Endothelial cell of umbilical vein (primary cell): ENCODE measurements at regions not wholly inside any gene's neighbourhood (a gene's known extent, or its start where the extent isn't known, plus 50 kb on each side); places are given as distances from the start of the nearest gene placed in this dataset.

ENCODE experiments used
- BruUV-seq: library from RNA; stranded (reverse); fragments of 400-500 nt; replicated peaks from 2 replicates; lab custom pipeline; 2021; lab: Mats Ljungman, UMichigan
- CTCF ChIA-PET: fragments of 300-600, 350-600 bp; sonication (Branson Sonifier 250); formaldehyde crosslinking; loops from one replicate; lab custom pipeline; 2021; ENCODE audit warnings: antibody characterized with exemption, inconsistent platforms; lab: Charles Lee
- POLR2A ChIA-PET: fragments of 300-600, 350-600 bp; sonication (Branson Sonifier 250); formaldehyde crosslinking; loops from one replicate; lab custom pipeline; 2021; ENCODE audit warnings: antibody characterized with exemption, inconsistent platforms; lab: Charles Lee
- DNase-seq: peaks from one replicate; pipeline ENCODE4 v3.0.0-alpha.2; 2011; ENCODE audit warnings: low read depth, low spot score
- FAIRE-seq: peaks from 2 replicates; lab custom pipeline; 2011; peaks lifted over from hg19 to GRCh38; lab: Jason Lieb, UNC
- H2AFZ ChIP-seq: 2 replicates; pipeline ENCODE4 v1.6.0; 2012; ENCODE audit warnings: low read depth, low read length, control low read depth, inconsistent platforms
- H3K27ac ChIP-seq: 2 replicates; pipeline ENCODE4 v1.5.1; 2011; ENCODE audit warnings: low read depth, mild to moderate bottlenecking, control low read depth, low read length, moderate library complexity; ENCODE audit not compliant: insufficient read depth
- H3K27me3 ChIP-seq, 2 experiments: 2 replicates each; pipeline versions ENCODE4 v1.6.0 to v1.6.1; 2011; ENCODE audit warnings: low read length in 2 of 2, mixed read lengths in 1 of 2; ENCODE audit not compliant: control insufficient read depth in 2 of 2, insufficient read depth in 2 of 2
- H3K36me3 ChIP-seq, 2 experiments: 2 replicates in 1 of 2; 3 replicates in 1 of 2; pipeline ENCODE4 v1.5.1; 2011; ENCODE audit warnings: low read length in 2 of 2, mild to moderate bottlenecking in 1 of 2, moderate library complexity in 1 of 2; ENCODE audit not compliant: control insufficient read depth in 2 of 2, insufficient read depth in 2 of 2; ENCODE audit errors: extremely low read depth in 1 of 2
- H3K4me1 ChIP-seq: 3 replicates; pipeline ENCODE4 v1.5.1; 2011; ENCODE audit warnings: mild to moderate bottlenecking, low read length; ENCODE audit not compliant: control insufficient read depth, insufficient read depth; ENCODE audit errors: extremely low read depth
- H3K4me2 ChIP-seq: 2 replicates; pipeline ENCODE4 v1.6.1; 2011; ENCODE audit warnings: low read length, control low read depth, mixed read lengths; ENCODE audit not compliant: insufficient read depth
- H3K4me3 ChIP-seq, 3 experiments: fragments of 200-600 bp in 1 of 3; sonication (generic), shearing (Covaris generic) in 1 of 3; replicated peaks in 1 of 3; 2 replicates each; pipeline ENCODE4 v1.5.1; 2011 to 2016; ENCODE audit warnings: control low read depth in 3 of 3, low read length in 3 of 3, mild to moderate bottlenecking in 2 of 3, inconsistent platforms in 1 of 3, low read depth in 1 of 3, moderate library complexity in 1 of 3; ENCODE audit not compliant: insufficient read depth in 1 of 3
- H3K79me2 ChIP-seq: 2 replicates; pipeline ENCODE4 v1.6.0; 2012; ENCODE audit warnings: low read length, inconsistent platforms; ENCODE audit not compliant: control insufficient read depth, insufficient read depth
- H3K9ac ChIP-seq: replicated peaks from 2 replicates; pipeline ENCODE3; 2011; ENCODE audit warnings: low read length, control low read depth; ENCODE audit not compliant: insufficient read depth; ENCODE audit errors: extremely low read depth
- H3K9me1 ChIP-seq: replicated peaks from 3 replicates; pipeline ENCODE4 v1.6.0; 2011; ENCODE audit warnings: mild to moderate bottlenecking, low read length; ENCODE audit not compliant: control insufficient read depth, insufficient read depth; ENCODE audit errors: extremely low read depth
- H3K9me3 ChIP-seq: replicated peaks from 2 replicates; pipeline ENCODE4 v1.5.1; 2012; ENCODE audit warnings: low read length, inconsistent platforms; ENCODE audit not compliant: control insufficient read depth, insufficient read depth
- H4K20me1 ChIP-seq: replicated peaks from 2 replicates; pipeline ENCODE3; 2011; ENCODE audit warnings: mild to moderate bottlenecking, low read length; ENCODE audit not compliant: control insufficient read depth, insufficient read depth; ENCODE audit errors: extremely low read depth
- CTCF ChIP-seq, 2 donors: IDR thresholded peaks; 1 replicate in 1 of 2; 2 replicates in 1 of 2; pipeline ENCODE4 v1.5.1; 2011; ENCODE audit warnings: low read length in 2 of 2, mild to moderate bottlenecking in 2 of 2, moderate library complexity in 2 of 2, control low read depth in 1 of 2, inconsistent platforms in 1 of 2, low read depth in 1 of 2; ENCODE audit not compliant: insufficient read depth in 1 of 2; ENCODE audit errors: extremely low read depth in 1 of 2
- EZH2 ChIP-seq: IDR thresholded peaks from 2 replicates; pipeline ENCODE4 v1.6.1; 2012; ENCODE audit warnings: borderline replicate concordance, low read depth, mild to moderate bottlenecking, moderate library complexity, low read length, inconsistent platforms; ENCODE audit not compliant: severe bottlenecking
- FOS ChIP-seq: IDR thresholded peaks from 2 replicates; pipeline ENCODE4 v1.6.1; 2011; ENCODE audit warnings: mild to moderate bottlenecking, low read length, moderate library complexity, borderline replicate concordance; ENCODE audit not compliant: insufficient read depth
- GATA2 ChIP-seq: IDR thresholded peaks from 2 replicates; pipeline ENCODE4 v1.7.0; 2011; ENCODE audit warnings: low read depth, mild to moderate bottlenecking, moderate library complexity, mixed read lengths, low read length; ENCODE audit not compliant: insufficient read length, insufficient read depth
- JUN ChIP-seq: IDR thresholded peaks from 2 replicates; pipeline ENCODE4 v1.6.1; 2011; ENCODE audit warnings: borderline replicate concordance, low read depth; ENCODE audit not compliant: insufficient read length, insufficient read depth
- MYC ChIP-seq: IDR thresholded peaks from one replicate; pipeline ENCODE4 v1.6.1; 2011; ENCODE audit warnings: mild to moderate bottlenecking, low read depth, low read length
- POLR2A ChIP-seq: IDR thresholded peaks from 2 replicates; pipeline ENCODE4 v1.6.1; 2012; ENCODE audit warnings: low read depth, mild to moderate bottlenecking, control low read depth, low read length
- POLR2AphosphoS5 ChIP-seq: IDR thresholded peaks from 2 replicates; pipeline ENCODE4 v1.6.1; 2012; ENCODE audit warnings: low read depth, mild to moderate bottlenecking, control low read depth, low read length, moderate library complexity; ENCODE audit not compliant: insufficient read depth
- dilution Hi-C: fragments of 300-500 bp; cut with MboI; formaldehyde crosslinking; loops from one replicate; pipeline ENCODE4 v1.15.0; 2019; ENCODE audit warnings: low sequenced_read_pairs; ENCODE audit not compliant: extremely low pct_ligation_motif_present
- intact Hi-C: fragments of 100-400 bp; cut with micrococcal nuclease; formaldehyde crosslinking; loops from one replicate; pipeline ENCODE4 v1.10.0; 2022
- TF ChIP-seq, protein P1 (sequence below): IDR thresholded peaks from 2 replicates; pipeline ENCODE4 v1.6.1; 2011; ENCODE audit not compliant: insufficient read depth, insufficient read length

DNA sequence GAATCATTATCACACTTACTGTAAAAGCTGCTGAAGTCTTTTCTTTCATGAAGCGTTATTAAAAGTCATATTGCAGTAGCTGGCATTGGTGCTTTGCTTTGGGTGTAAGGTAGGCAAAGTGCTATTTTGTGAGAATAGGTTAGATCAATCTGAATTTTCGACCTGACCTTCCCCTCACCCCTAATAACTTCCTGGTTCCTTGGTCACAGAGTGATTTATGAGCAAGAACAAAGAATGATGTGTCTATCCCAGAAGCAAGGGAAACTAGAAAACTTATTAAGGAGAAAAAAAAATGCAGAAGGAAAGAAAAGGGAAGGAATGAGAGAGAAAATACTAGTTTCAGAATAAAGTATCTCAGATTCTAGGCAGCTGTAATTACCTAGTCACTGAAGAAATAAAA, 163.1 kb upstream of the MEIS1 start:
- intact Hi-C loops, result no loop called here
- Histone ChIP-seq H3K9me3 (no peaks in the 10 kb centered on the region), H3K79me2 (no peaks in the 10 kb centered on the region), H3K4me2 (no peak overlapping the region), H4K20me1 (no peaks in the 10 kb centered on the region), H3K9ac (no peak overlapping the region), H3K9me1 (no peaks in the 10 kb centered on the region), H3K4me3 (no peak overlapping the region), H3K4me1 (no peaks in the 10 kb centered on the region), H3K27ac (no peak overlapping the region), H2AFZ (no peak overlapping the region), H3K36me3 (no peaks in the 10 kb centered on the region), H3K27me3 (no peaks in the 10 kb centered on the region)
- DNase-seq, result no peak
- POLR2A ChIA-PET, result no interaction called here
- CTCF ChIA-PET, result no interaction called here
- no peak for FAIRE-seq
- TF ChIP-seq CTCF (IDR thresholded peaks at IDR 0.05; ENCODE audit: extremely low read depth in 1 of 2, insufficient read depth in 1 of 2, low read depth in 1 of 2, low read length in 2 of 2) (no peak), JUN (no peak), GATA2 (no peak), POLR2A (no peak)
- TF ChIP-seq, protein P1, sequence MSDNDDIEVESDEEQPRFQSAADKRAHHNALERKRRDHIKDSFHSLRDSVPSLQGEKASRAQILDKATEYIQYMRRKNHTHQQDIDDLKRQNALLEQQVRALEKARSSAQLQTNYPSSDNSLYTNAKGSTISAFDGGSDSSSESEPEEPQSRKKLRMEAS, result no peak
- no TSS peak for BruUV-seq
- dilution Hi-C loops, result no loop called here

- no peaks in the 10 kb centered on the region for H3K79me2 ChIP-seq
- no peak overlapping the region for H3K4me3 ChIP-seq
- no peaks in the 10 kb centered on the region for H3K4me1 ChIP-seq
- H3K27me3 ChIP-seq, result no peaks in the 10 kb centered on the region
- no peak overlapping the region for H3K4me2 ChIP-seq
- no peaks in the 10 kb centered on the region for H3K36me3 ChIP-seq
- H3K9ac ChIP-seq, result no peak overlapping the region
- BruUV-seq, result no TSS peak
- H4K20me1 ChIP-seq, result no peaks in the 10 kb centered on the region
- no peaks in the 10 kb centered on the region for H3K9me3 ChIP-seq
- intact Hi-C loops, result no loop called here
- H3K27ac ChIP-seq, result no peak overlapping the region
- FAIRE-seq, result no peak
- no peak overlapping the region for H2AFZ ChIP-seq
- no peak for DNase-seq
- TF ChIP-seq MYC (no peak), JUN (no peak), POLR2AphosphoS5 (no peak), EZH2 (no peak), FOS (no peak)
- ChIA-PET POLR2A (no interaction called here), CTCF (no interaction called here)
- dilution Hi-C loops, result no loop called here
- no peaks in the 10 kb centered on the region for H3K9me1 ChIP-seq
Observed at GRCh38 chr2:66270247-66270646, 164.7 kb upstream of the MEIS1 start.
